ENCODE measurements at regions not wholly inside any gene's neighbourhood (a gene's known extent, or its start where the extent isn't known, plus 50 kb on each side); places are given as distances from the start of the nearest gene placed in this dataset.

- peak overlapping the region; percentile 39 for H3K27ac ChIP-seq
- no peak overlapping the region for H3K4me3 ChIP-seq
- no peaks in the 10 kb centered on the region for H3K27me3 ChIP-seq
- intact Hi-C loops (cut with DNase I): no loop called here
- TF ChIP-seq POLR2A (IDR thresholded peaks at IDR 0.05) (no peak), POLR2AphosphoS5 (IDR thresholded peaks at IDR 0.05; ENCODE audit: insufficient read depth in 1 of 2, low read depth in 1 of 2) (no peak), CTCF (IDR thresholded peaks at IDR 0.05) (no peak)
- DNase-seq (ENCODE audit: extremely low spot score in 2 of 2): no peak
- H3K4me1 ChIP-seq: peaks cover 15% of the 10 kb centered on the region
- no peaks in the 10 kb centered on the region for H3K9me3 ChIP-seq
- H3K36me3 ChIP-seq: no peaks in the 10 kb centered on the region
Observed at GRCh38 chr14:22010545-22011252, 337.1 kb upstream of the OR4E1 start.

GRCh38 chr14:22008766-22009165, 335.1 kb upstream of the OR4E1 start:
- peaks cover 15% of the 10 kb centered on the region for H3K4me1 ChIP-seq
- H3K27ac ChIP-seq: peak overlapping the region; percentile 39
- no peak for DNase-seq (ENCODE audit: extremely low spot score in 2 of 2)
- no peak overlapping the region for H3K4me3 ChIP-seq
- intact Hi-C loops (cut with DNase I): no loop called here
- no peaks in the 10 kb centered on the region for H3K27me3 ChIP-seq
- no peaks in the 10 kb centered on the region for H3K36me3 ChIP-seq
- TF ChIP-seq CTCF (IDR thresholded peaks at IDR 0.05): no peak
- TF ChIP-seq POLR2AphosphoS5 (IDR thresholded peaks at IDR 0.05; ENCODE audit: insufficient read depth in 1 of 2, low read depth in 1 of 2): no peak
- TF ChIP-seq POLR2A (IDR thresholded peaks at IDR 0.05): no peak
- no peaks in the 10 kb centered on the region for H3K9me3 ChIP-seq

- no peak overlapping the region for H3K27ac ChIP-seq
- H3K27me3 ChIP-seq: no peaks in the 10 kb centered on the region
- no peaks in the 10 kb centered on the region for H3K9me3 ChIP-seq
- TF ChIP-seq POLR2A (IDR thresholded peaks at IDR 0.05): no peak
- no peak for TF ChIP-seq POLR2AphosphoS5 (IDR thresholded peaks at IDR 0.05; ENCODE audit: insufficient read depth in 1 of 2, low read depth in 1 of 2)
- TF ChIP-seq CTCF (IDR thresholded peaks at IDR 0.05): no peak
- peaks cover 15% of the 10 kb centered on the region for H3K4me1 ChIP-seq
- intact Hi-C loops (cut with DNase I): no loop called here
- no peak for DNase-seq (ENCODE audit: extremely low spot score in 2 of 2)
- H3K4me3 ChIP-seq: no peak overlapping the region
- H3K36me3 ChIP-seq: no peaks in the 10 kb centered on the region
Observed at GRCh38 chr14:22007784-22008412, 334.3 kb upstream of the OR4E1 start.

GRCh38 chr14:22007363-22007762, 333.7 kb upstream of the OR4E1 start:
- intact Hi-C loops (cut with DNase I): no loop called here
- peaks cover 15% of the 10 kb centered on the region for H3K4me1 ChIP-seq
- no peaks in the 10 kb centered on the region for H3K36me3 ChIP-seq
- no peaks in the 10 kb centered on the region for H3K9me3 ChIP-seq
- no peak for DNase-seq (ENCODE audit: extremely low spot score in 2 of 2)
- no peak overlapping the region for H3K27ac ChIP-seq
- no peaks in the 10 kb centered on the region for H3K27me3 ChIP-seq
- H3K4me3 ChIP-seq: no peak overlapping the region
- TF ChIP-seq CTCF (IDR thresholded peaks at IDR 0.05) (no peak), POLR2AphosphoS5 (IDR thresholded peaks at IDR 0.05; ENCODE audit: insufficient read depth in 1 of 2, low read depth in 1 of 2) (no peak), POLR2A (IDR thresholded peaks at IDR 0.05) (no peak)

- Histone ChIP-seq H3K27ac (no peak overlapping the region), H3K9me3 (no peaks in the 10 kb centered on the region), H3K4me3 (no peak overlapping the region), H3K27me3 (no peaks in the 10 kb centered on the region), H3K4me1 (no peaks in the 10 kb centered on the region), H3K36me3 (no peaks in the 10 kb centered on the region)
- no peak for DNase-seq (ENCODE audit: extremely low spot score in 2 of 2)
- intact Hi-C loops (cut with DNase I): no loop called here
- TF ChIP-seq CTCF (IDR thresholded peaks at IDR 0.05) (no peak), POLR2A (IDR thresholded peaks at IDR 0.05) (no peak), POLR2AphosphoS5 (IDR thresholded peaks at IDR 0.05; ENCODE audit: insufficient read depth in 1 of 2, low read depth in 1 of 2) (no peak)
Observed at GRCh38 chr14:22003461-22003860, 329.8 kb upstream of the OR4E1 start.

All from vagina (tissue), 2 donors.